ENCODE measurements at regions not wholly inside any gene's neighbourhood (a gene's known extent, or its start where the extent isn't known, plus 50 kb on each side); places are given as distances from the start of the nearest gene placed in this dataset.
"Not testable (repeated sequence)": the region's sequence is repeated elsewhere in the genome, so short reads cannot be mapped to it uniquely, and the experiment has no call there.

- DNase-seq: no peak
These were observed 361.8 kb downstream of the QKI start for GRCh38 chr6:163776196-163776905.

GRCh38 chr6:163775313-163775712 lies 360.8 kb downstream of the QKI start:
- no peak for DNase-seq

GRCh38 chr6:163774485-163774884 lies 360.0 kb downstream of the QKI start:
- DNase-seq: no peak

GRCh38 chr6:163773646-163774045 lies 359.1 kb downstream of the QKI start:
- DNase-seq: no peak

- no peak for DNase-seq
These were observed 358.2 kb downstream of the QKI start for GRCh38 chr6:163772701-163773100.

- no peak for DNase-seq
These were observed 356.7 kb downstream of the QKI start for GRCh38 chr6:163771180-163771579.

GRCh38 chr6:163768905-163769304 lies 354.4 kb downstream of the QKI start:
- no peak for DNase-seq

GRCh38 chr6:163766936-163767335 lies 352.4 kb downstream of the QKI start:
- DNase-seq: no peak

- DNase-seq: no peak
These were observed 350.8 kb downstream of the QKI start for GRCh38 chr6:163765335-163765734.

- no peak for DNase-seq
These were observed 350.0 kb downstream of the QKI start for GRCh38 chr6:163764565-163764964.

- DNase-seq: no peak
These were observed 347.0 kb downstream of the QKI start for GRCh38 chr6:163761481-163761880.

- no peak for DNase-seq
These were observed 346.3 kb downstream of the QKI start for GRCh38 chr6:163760860-163761259.

- DNase-seq: no peak
These were observed 345.0 kb downstream of the QKI start for GRCh38 chr6:163759542-163759941.

- no peak for DNase-seq
These were observed 343.0 kb downstream of the QKI start for GRCh38 chr6:163757520-163757919.

- no peak for DNase-seq
These were observed 341.6 kb downstream of the QKI start for GRCh38 chr6:163756079-163756478.

- no peak for DNase-seq
These were observed 340.3 kb downstream of the QKI start for GRCh38 chr6:163754866-163755265.

- no peak for DNase-seq
These were observed 338.9 kb downstream of the QKI start for GRCh38 chr6:163753430-163753829.

- no peak for DNase-seq
These were observed 337.9 kb downstream of the QKI start for GRCh38 chr6:163752446-163752845.

GRCh38 chr6:163751032-163751525 lies 336.6 kb downstream of the QKI start:
- no peak for DNase-seq

- DNase-seq: no peak
These were observed 336.0 kb downstream of the QKI start for GRCh38 chr6:163750431-163751031.

- DNase-seq: no peak
These were observed 334.4 kb downstream of the QKI start for GRCh38 chr6:163748886-163749285.

- no peak for DNase-seq
These were observed 333.5 kb downstream of the QKI start for GRCh38 chr6:163748036-163748435.

GRCh38 chr6:163747058-163747457 lies 332.5 kb downstream of the QKI start:
- not testable (repeated sequence) for DNase-seq

- DNase-seq: no peak
These were observed 331.2 kb downstream of the QKI start for GRCh38 chr6:163745536-163746400.
